ENCODE measurements at regions not wholly inside any gene's neighbourhood (a gene's known extent, or its start where the extent isn't known, plus 50 kb on each side); places are given as distances from the start of the nearest gene placed in this dataset.

DNA sequence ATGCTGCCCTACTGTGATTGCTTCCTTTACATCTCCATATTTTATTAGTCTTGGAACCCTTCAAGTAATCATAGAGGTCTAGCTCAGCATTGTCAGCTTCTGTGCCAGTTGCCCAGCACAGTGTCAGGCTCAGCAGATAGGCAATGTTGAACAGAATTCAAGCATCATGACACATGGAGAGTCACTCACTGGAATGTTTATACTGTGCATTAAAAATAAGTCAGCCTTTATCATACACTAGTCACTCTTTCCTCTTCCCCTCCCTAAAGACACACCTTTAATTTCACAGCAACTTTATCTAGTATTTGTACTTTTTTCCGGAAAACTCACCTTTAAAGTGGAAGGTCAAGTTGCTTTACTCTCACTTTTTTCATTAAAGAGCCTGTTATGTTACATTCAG is 253.8 kb upstream of the CDH11 start:
- Histone ChIP-seq H3K9me3 (ENCODE audit: control insufficient read depth, insufficient read depth, low read length) (no peaks in the 10 kb centered on the region), H3K4me2 (ENCODE audit: low read length) (no peak overlapping the region), H3K36me3 (ENCODE audit: control insufficient read depth, low read length) (no peaks in the 10 kb centered on the region), H3K4me3 (ENCODE audit: low read length) (no peak overlapping the region), H3K4me1 (ENCODE audit: control insufficient read depth, low read length) (no peaks in the 10 kb centered on the region), H3K79me2 (ENCODE audit: control insufficient read depth, low read length) (no peaks in the 10 kb centered on the region), H3K27ac (ENCODE audit: low read depth, low read length) (no peak overlapping the region), H3K9me2 (replicated peaks; ENCODE audit: control insufficient read depth, low read length) (no peaks in the 10 kb centered on the region), H3F3A (ENCODE audit: control insufficient read depth, insufficient read depth) (no peaks in the 10 kb centered on the region), H3K27me3 (ENCODE audit: control insufficient read depth, low read length) (no peaks in the 10 kb centered on the region), H4K20me1 (ENCODE audit: control insufficient read depth, insufficient read depth, low read depth, low read length) (no peaks in the 10 kb centered on the region)
- TF ChIP-seq, protein P1, sequence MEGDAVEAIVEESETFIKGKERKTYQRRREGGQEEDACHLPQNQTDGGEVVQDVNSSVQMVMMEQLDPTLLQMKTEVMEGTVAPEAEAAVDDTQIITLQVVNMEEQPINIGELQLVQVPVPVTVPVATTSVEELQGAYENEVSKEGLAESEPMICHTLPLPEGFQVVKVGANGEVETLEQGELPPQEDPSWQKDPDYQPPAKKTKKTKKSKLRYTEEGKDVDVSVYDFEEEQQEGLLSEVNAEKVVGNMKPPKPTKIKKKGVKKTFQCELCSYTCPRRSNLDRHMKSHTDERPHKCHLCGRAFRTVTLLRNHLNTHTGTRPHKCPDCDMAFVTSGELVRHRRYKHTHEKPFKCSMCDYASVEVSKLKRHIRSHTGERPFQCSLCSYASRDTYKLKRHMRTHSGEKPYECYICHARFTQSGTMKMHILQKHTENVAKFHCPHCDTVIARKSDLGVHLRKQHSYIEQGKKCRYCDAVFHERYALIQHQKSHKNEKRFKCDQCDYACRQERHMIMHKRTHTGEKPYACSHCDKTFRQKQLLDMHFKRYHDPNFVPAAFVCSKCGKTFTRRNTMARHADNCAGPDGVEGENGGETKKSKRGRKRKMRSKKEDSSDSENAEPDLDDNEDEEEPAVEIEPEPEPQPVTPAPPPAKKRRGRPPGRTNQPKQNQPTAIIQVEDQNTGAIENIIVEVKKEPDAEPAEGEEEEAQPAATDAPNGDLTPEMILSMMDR (IDR thresholded peaks at IDR 0.05; ENCODE audit: low read depth, low read length, poor library complexity, severe bottlenecking): no peak
- no peak for TF ChIP-seq EZH2phosphoT487 (IDR thresholded peaks at IDR 0.05; ENCODE audit: borderline replicate concordance, low read length)

DNA sequence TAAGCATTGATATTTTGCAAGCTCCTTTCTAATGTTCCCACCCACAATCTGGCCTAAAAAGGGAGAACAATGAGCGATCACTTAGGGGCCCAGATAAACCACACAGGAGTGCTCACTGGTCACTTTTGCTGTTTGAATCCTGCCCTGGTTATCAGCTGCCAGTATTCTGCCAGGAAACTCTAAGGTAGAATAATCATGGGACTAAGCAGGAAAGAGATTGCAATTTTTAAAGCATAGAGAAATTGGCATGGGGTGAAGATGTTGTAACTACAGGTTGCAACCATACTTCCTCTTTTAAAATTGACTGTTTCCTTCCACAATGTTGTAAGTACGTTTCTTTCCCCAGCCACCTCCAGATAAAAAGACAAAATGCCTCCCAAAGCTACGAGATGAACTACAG is 251.2 kb upstream of the CDH11 start:
- Histone ChIP-seq H4K20me1 (ENCODE audit: control insufficient read depth, insufficient read depth, low read depth, low read length) (no peaks in the 10 kb centered on the region), H3K79me2 (ENCODE audit: control insufficient read depth, low read length) (no peaks in the 10 kb centered on the region), H3K4me3 (ENCODE audit: low read length) (no peak overlapping the region), H3K9me3 (ENCODE audit: control insufficient read depth, insufficient read depth, low read length) (no peaks in the 10 kb centered on the region), H3K27ac (ENCODE audit: low read depth, low read length) (no peak overlapping the region), H3F3A (ENCODE audit: control insufficient read depth, insufficient read depth) (no peaks in the 10 kb centered on the region), H3K36me3 (ENCODE audit: control insufficient read depth, low read length) (no peaks in the 10 kb centered on the region), H3K27me3 (ENCODE audit: control insufficient read depth, low read length) (no peaks in the 10 kb centered on the region), H3K9me2 (replicated peaks; ENCODE audit: control insufficient read depth, low read length) (no peaks in the 10 kb centered on the region), H3K4me1 (ENCODE audit: control insufficient read depth, low read length) (no peaks in the 10 kb centered on the region), H3K4me2 (ENCODE audit: low read length) (no peak overlapping the region)
- TF ChIP-seq, protein P1 (IDR thresholded peaks at IDR 0.05; ENCODE audit: low read depth, low read length, poor library complexity, severe bottlenecking): no peak
- no peak for TF ChIP-seq EZH2phosphoT487 (IDR thresholded peaks at IDR 0.05; ENCODE audit: borderline replicate concordance, low read length)

DNA sequence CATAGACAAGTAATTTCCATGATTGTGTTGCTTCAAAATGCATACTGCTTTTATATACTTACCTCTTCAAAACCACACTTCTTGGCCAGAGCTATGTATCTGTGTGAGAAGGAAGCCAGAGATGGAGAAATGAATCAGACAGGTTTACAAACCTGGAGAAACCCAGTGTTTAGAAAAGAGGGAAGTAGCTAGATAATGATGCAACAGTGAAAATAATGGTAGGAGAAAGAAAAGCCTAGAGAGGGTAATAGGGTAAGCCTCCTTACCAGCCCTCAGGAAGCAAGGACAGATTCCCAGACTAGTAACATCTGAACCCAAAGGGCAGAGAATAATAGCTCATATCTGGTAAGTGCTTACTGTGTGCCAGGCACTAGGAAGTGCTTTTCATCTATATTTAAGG is 250.3 kb upstream of the CDH11 start:
- Histone ChIP-seq H3K4me2 (ENCODE audit: low read length) (no peak overlapping the region), H3K27me3 (ENCODE audit: control insufficient read depth, low read length) (no peaks in the 10 kb centered on the region), H3K4me3 (ENCODE audit: low read length) (no peak overlapping the region), H3K27ac (ENCODE audit: low read depth, low read length) (no peak overlapping the region), H3K36me3 (ENCODE audit: control insufficient read depth, low read length) (no peaks in the 10 kb centered on the region), H3K9me2 (replicated peaks; ENCODE audit: control insufficient read depth, low read length) (no peaks in the 10 kb centered on the region), H3K4me1 (ENCODE audit: control insufficient read depth, low read length) (no peaks in the 10 kb centered on the region), H3K79me2 (ENCODE audit: control insufficient read depth, low read length) (no peaks in the 10 kb centered on the region), H4K20me1 (ENCODE audit: control insufficient read depth, insufficient read depth, low read depth, low read length) (no peaks in the 10 kb centered on the region), H3F3A (ENCODE audit: control insufficient read depth, insufficient read depth) (no peaks in the 10 kb centered on the region), H3K9me3 (ENCODE audit: control insufficient read depth, insufficient read depth, low read length) (no peaks in the 10 kb centered on the region)
- TF ChIP-seq, protein P1 (IDR thresholded peaks at IDR 0.05; ENCODE audit: low read depth, low read length, poor library complexity, severe bottlenecking): no peak
- TF ChIP-seq EZH2phosphoT487 (IDR thresholded peaks at IDR 0.05; ENCODE audit: borderline replicate concordance, low read length): no peak

Data from DOHH2 (cell line).